OCI-LY7 (cell line): ENCODE measurements at regions not wholly inside any gene's neighbourhood (a gene's known extent, or its start where the extent isn't known, plus 50 kb on each side); places are given as distances from the start of the nearest gene placed in this dataset.
"Not testable (repeated sequence)": the region's sequence is repeated elsewhere in the genome, so short reads cannot be mapped to it uniquely, and the experiment has no call there.

ENCODE experiments used
- BruUV-seq: library from RNA; stranded (reverse); fragments of 400-500 nt; replicated peaks from 2 replicates; lab custom pipeline; 2021; lab: Mats Ljungman, UMichigan
- CTCF ChIA-PET: fragments of 300-600 bp; sonication (Branson Sonifier 250); formaldehyde crosslinking; loops from one replicate; lab custom pipeline; 2022; ENCODE audit warnings: antibody characterized with exemption; ENCODE audit not compliant: unreplicated experiment; lab: Charles Lee
- POLR2A ChIA-PET: fragments of 300-600 bp; sonication (Branson Sonifier 250); formaldehyde crosslinking; loops from one replicate; lab custom pipeline; 2022; ENCODE audit warnings: antibody characterized with exemption; lab: Charles Lee
- DNase-seq: peaks from one replicate; pipeline ENCODE4 v3.0.0-alpha.2; 2015; ENCODE audit warnings: low spot score
- H2AFZ ChIP-seq: fragments of 200-600 bp; sonication (generic), shearing (Covaris generic); 2 replicates; pipeline ENCODE4 v1.6.1; 2014; ENCODE audit warnings: mild to moderate bottlenecking, antibody characterized with exemption, low read length, moderate library complexity
- H3K27ac ChIP-seq: fragments of 200-600 bp; sonication (generic); 2 replicates; pipeline ENCODE4 v1.5.1; 2014; ENCODE audit warnings: mixed run types, low read depth, mild to moderate bottlenecking, moderate library complexity, low read length, inconsistent platforms; ENCODE audit not compliant: poor library complexity, severe bottlenecking
- H3K36me3 ChIP-seq: fragments of 200-600 bp; sonication (generic); 2 replicates; pipeline ENCODE4 v1.6.1; 2014; ENCODE audit warnings: mild to moderate bottlenecking, antibody characterized with exemption, low read length, moderate library complexity, mixed read lengths; ENCODE audit not compliant: insufficient read depth
- H3K4me1 ChIP-seq: fragments of 200-600 bp; sonication (generic); 2 replicates; pipeline ENCODE4 v1.5.1; 2014; ENCODE audit warnings: mild to moderate bottlenecking, low read length; ENCODE audit not compliant: insufficient read depth, poor library complexity, severe bottlenecking
- H3K4me2 ChIP-seq: fragments of 200-600 bp; sonication (generic); 2 replicates; pipeline ENCODE4 v1.6.1; 2014; ENCODE audit warnings: mild to moderate bottlenecking, low read length
- H3K4me3 ChIP-seq: fragments of 200-600 bp; sonication (generic); 2 replicates; pipeline ENCODE4 v1.5.1; 2014; ENCODE audit warnings: mild to moderate bottlenecking, low read depth, low read length; ENCODE audit not compliant: poor library complexity, severe bottlenecking
- H3K79me2 ChIP-seq: fragments of 200-600 bp; sonication (generic); 2 replicates; pipeline ENCODE4 v1.6.1; 2016; ENCODE audit warnings: low read depth, mild to moderate bottlenecking, low read length, moderate library complexity, mixed read lengths; ENCODE audit not compliant: insufficient read depth
- H3K9me2 ChIP-seq: fragments of 200-600 bp; sonication (generic); 2 replicates; pipeline ENCODE4 v1.6.1; 2016; ENCODE audit warnings: mild to moderate bottlenecking, low read length, mixed read lengths; ENCODE audit not compliant: insufficient read depth
- H3K9me3 ChIP-seq: fragments of 200-600 bp; sonication (generic); 2 replicates; pipeline ENCODE4 v1.6.1; 2014; ENCODE audit warnings: mild to moderate bottlenecking, mixed run types, low read length, mixed read lengths
- H4K20me1 ChIP-seq: fragments of 200-600 bp; sonication (generic); 2 replicates; pipeline ENCODE4 v1.6.1; 2014; ENCODE audit warnings: mild to moderate bottlenecking, antibody characterized with exemption, low read length, moderate library complexity, mixed read lengths; ENCODE audit not compliant: insufficient read depth
- CTCF ChIP-seq: fragments of 200-600 bp; sonication (generic); conservative IDR thresholded peaks from 2 replicates; pipeline ENCODE4 v1.5.1; 2014; ENCODE audit warnings: mild to moderate bottlenecking, antibody characterized with exemption, low read length, moderate library complexity, mixed read lengths
- EZH2phosphoT487 ChIP-seq: fragments of 200-600 bp; sonication (generic); IDR thresholded peaks from 2 replicates; pipeline ENCODE4 v1.6.1; 2018; ENCODE audit warnings: low read depth, borderline replicate concordance, mild to moderate bottlenecking, mixed run types, antibody characterized with exemption, low read length, moderate library complexity, mixed read lengths
- intact Hi-C: fragments of 100-400 bp; cut with micrococcal nuclease; formaldehyde crosslinking; loops from one replicate; pipeline ENCODE4 v1.10.0; 2022; ENCODE audit not compliant: unreplicated experiment

GRCh38 chr1:58220836-58221472, 325.6 kb downstream of the OMA1 start:
- no peaks in the 10 kb centered on the region for H4K20me1 ChIP-seq
- no peak overlapping the region for H2AFZ ChIP-seq
- H3K9me2 ChIP-seq, result no peaks in the 10 kb centered on the region
- CTCF ChIA-PET, result no interaction called here
- no TSS peak for BruUV-seq
- H3K4me1 ChIP-seq, result no peaks in the 10 kb centered on the region
- no peak overlapping the region for H3K27ac ChIP-seq
- no peak overlapping the region for H3K4me3 ChIP-seq
- no peaks in the 10 kb centered on the region for H3K36me3 ChIP-seq
- H3K79me2 ChIP-seq, result no peaks in the 10 kb centered on the region
- DNase-seq, result no peak
- TF ChIP-seq CTCF, result no peak
- TF ChIP-seq EZH2phosphoT487, result no peak
- no peaks in the 10 kb centered on the region for H3K9me3 ChIP-seq
- intact Hi-C loops, result no loop called here
- H3K4me2 ChIP-seq, result no peak overlapping the region
- POLR2A ChIA-PET, result interaction anchor here (0.6 to 1.2 kb wide), 2 partner anchors 15 to 412 kb away, joined by 3 read pairs; no protein-coding TSS in a partner anchor

DNA sequence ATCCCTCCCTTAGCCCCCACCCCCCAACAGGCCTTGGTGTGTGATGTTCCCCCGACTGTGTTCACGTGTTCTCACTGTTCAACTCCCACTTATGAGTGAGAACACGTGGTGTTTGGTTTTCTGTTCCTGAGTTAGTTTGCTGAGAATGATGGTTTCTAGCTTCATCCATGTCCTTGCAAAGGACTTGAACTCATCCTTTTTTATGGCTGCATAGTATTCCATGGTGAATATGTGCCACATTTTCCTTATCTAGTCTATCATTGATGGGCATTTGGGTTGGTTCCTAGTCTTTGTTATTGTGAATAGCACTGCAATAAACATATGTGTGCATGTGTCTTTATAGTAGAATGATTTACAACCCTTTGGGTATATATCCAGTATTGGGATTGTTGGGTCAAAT, 330.4 kb downstream of the OMA1 start:
- H3K4me1 ChIP-seq, H3K4me2 ChIP-seq, H3K36me3 ChIP-seq, intact Hi-C loops, BruUV-seq, H4K20me1 ChIP-seq, CTCF ChIA-PET, H3K79me2 ChIP-seq, H3K9me3 ChIP-seq, H3K27ac ChIP-seq, H3K9me2 ChIP-seq, POLR2A ChIA-PET, DNase-seq, H2AFZ ChIP-seq, H3K4me3 ChIP-seq: not testable (repeated sequence)

GRCh38 chr1:58214674-58215073, 331.9 kb downstream of the OMA1 start:
- Histone ChIP-seq H3K4me3 (no peak overlapping the region), H3K4me1 (no peaks in the 10 kb centered on the region), H3K36me3 (no peaks in the 10 kb centered on the region), H2AFZ (no peak overlapping the region), H3K9me2 (no peaks in the 10 kb centered on the region), H3K4me2 (no peak overlapping the region), H3K79me2 (no peaks in the 10 kb centered on the region), H3K9me3 (no peaks in the 10 kb centered on the region), H4K20me1 (no peaks in the 10 kb centered on the region), H3K27ac (no peak overlapping the region)
- intact Hi-C loops, result no loop called here
- BruUV-seq, result no TSS peak
- no peak for DNase-seq
- no peak for TF ChIP-seq EZH2phosphoT487
- TF ChIP-seq CTCF, result no peak
- CTCF ChIA-PET, result no interaction called here
- POLR2A ChIA-PET, result interaction anchor here (0.7 kb wide), 1 partner anchor 13 kb away, joined by 3 read pairs; no protein-coding TSS in a partner anchor
